T47D (cell line): ENCODE measurements at regions not wholly inside any gene's neighbourhood (a gene's known extent, or its start where the extent isn't known, plus 50 kb on each side); places are given as distances from the start of the nearest gene placed in this dataset.

Source experiments
- DNase-seq, 2 experiments: peaks; one replicate each; pipeline versions ENCODE4 v3.0.0 to v3.0.0-alpha.2; 2011 to 2012; ENCODE audit warnings: low read depth in 1 of 2, low spot score in 1 of 2
- JUND ChIP-seq: IDR thresholded peaks from 2 replicates; pipeline ENCODE4 v1.6.1; 2012; ENCODE audit warnings: low read depth
- in situ Hi-C: cut with HindIII; loops from 2 replicates; pipeline ENCODE4 v1.10.0; 2016; ENCODE audit warnings: low sequenced_read_pairs, low pct_unique_long_range_greater_than_20kb

DNA sequence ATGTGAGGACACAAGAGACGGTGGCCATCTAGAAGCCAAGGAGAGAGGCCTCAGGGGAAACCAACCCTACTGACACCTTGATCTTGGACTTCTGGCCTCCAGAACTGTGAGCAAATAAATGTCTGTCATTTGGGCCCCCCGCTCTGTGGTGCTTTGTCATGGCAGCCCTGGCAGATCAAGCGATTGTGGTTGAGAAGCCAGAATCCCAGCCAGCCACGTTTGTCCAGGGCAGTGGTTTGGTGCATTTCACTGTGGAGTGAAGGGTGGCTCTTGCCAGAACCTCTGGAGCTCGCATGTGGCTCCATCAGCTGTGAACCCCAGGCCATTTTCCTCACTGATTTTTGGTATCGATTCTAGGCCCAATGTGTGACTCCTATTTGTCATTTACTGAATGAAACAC, 404.9 kb downstream of the BCL11B start:
- TF ChIP-seq JUND, result no peak
- DNase-seq, result no peak
- in situ Hi-C loops, result no loop called here

DNA sequence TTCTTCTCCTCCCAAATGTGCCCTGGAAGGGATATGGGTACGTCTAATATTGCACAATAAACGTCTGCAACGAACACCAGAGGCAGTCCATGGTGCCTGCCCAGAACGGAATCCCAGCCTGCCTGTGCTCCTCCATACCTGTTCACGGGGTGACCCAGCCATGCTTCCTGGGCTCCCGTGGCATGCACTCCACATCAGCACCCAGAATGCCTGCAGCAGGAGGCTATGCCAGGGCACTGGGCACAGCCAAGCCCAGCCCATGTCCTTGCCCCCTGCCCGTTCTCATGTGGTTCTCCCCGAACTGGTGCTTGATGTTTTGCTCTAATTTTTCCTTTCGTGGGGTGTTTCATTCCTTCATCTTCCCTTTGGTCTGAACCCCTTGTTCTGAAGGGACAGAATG, 404.3 kb downstream of the BCL11B start:
- TF ChIP-seq JUND, result no peak
- DNase-seq, result no peak
- in situ Hi-C loops, result no loop called here

DNA sequence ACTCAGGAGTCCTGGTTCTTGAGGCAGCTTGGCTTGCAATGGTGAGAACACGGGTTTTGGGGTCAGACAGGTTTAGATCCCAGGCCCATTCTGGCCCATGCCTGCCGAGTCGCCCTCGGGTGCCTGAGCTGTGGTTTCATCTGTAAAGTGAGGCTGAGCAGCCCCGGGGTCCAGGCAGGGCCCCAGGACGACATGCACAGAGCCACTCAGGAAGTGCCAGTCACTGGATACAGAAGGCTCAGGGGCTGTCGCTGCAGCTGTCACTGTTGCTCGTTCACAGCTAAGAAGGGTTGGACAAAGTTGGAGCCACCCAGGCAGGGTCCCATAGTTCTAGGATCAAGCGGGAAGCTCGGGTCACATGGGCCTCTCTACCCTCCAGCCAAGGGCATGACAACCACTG, 403.1 kb downstream of the BCL11B start:
- no peak for TF ChIP-seq JUND
- DNase-seq, result no peak
- in situ Hi-C loops, result no loop called here

DNA sequence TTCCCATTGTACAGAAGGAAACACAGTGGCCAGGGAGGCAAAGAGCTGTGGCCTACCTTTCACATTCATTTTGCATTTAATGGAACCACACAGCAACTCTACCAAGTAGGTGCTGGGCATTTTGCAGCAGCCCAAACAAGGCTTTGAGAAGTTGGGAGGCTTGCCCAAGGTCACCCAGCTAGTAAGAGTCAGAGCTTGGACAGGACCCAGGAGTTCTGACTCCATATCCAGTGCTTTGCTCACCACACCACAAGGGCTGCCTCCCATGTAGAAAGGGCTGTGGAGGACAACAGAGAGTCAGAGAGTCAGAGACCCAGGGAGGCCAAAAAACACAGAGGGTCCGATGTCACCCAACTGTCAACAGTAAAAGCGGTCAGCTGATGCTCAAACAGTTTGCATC, 400.2 kb downstream of the BCL11B start:
- DNase-seq, result no peak
- in situ Hi-C loops, result no loop called here
- TF ChIP-seq JUND, result no peak

DNA sequence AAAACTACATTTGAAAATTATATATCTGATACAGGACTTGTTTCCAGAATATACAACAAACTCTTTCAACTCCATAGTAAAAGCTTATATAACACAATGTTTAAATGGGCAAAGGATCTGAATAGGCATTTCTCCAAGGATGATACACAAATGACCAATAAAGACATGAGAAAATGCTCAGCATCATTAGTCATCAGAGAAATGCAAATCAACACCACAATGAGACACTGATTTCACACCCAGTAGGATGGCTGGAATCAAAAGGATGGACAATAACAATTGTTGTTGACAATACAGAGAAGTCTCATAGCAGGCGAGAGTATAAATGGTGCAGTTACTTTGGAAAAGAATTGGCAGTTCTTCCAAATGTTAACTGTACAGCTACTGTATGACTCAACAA, 394.9 kb downstream of the BCL11B start:
- DNase-seq, result no peak
- in situ Hi-C loops, result no loop called here
- no peak for TF ChIP-seq JUND

DNA sequence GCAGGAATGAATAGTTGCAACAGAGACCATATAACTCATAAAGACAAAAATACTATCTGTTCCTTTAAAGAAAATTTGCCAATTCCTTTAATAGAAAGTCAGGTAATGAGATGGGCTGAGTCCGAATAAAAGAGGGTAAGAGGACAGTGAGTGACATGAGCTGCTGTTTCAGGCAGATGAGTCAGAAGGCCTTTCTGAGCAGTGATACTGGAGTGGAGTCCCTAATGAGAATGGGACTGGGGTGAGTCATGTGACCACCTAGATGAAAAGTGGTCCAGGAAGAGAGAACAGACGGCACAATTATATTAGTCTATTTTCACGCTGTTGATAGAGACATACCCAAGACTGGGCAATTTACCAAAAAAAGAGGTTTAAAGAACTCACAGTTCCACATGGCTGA, 393.7 kb downstream of the BCL11B start:
- TF ChIP-seq JUND, result no peak

DNA sequence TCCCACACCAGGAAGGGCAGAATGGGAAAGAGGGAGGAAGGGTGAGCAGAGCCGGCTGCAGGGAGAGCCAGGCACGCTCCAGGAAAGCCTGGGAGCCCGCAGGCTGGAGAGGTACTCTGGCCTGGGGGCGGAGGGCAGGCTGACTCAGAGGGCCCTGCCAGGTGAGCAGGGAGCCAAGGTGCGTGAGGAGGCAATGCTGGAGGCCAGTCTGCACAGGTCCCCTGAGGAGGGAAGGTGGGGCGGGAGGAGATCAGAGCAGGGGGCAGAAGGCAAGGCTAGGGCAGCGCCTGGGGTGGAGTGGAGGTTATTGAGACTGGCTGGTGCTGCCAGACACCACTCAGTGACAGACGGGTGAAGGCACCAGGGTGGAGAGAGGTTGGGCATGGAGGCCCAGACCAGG, 385.0 kb downstream of the BCL11B start:
- TF ChIP-seq JUND, result no peak
- no peak for DNase-seq
- in situ Hi-C loops, result no loop called here

More for the DNA sequence above, 393.7 kb downstream of the BCL11B start:
- no peak for DNase-seq
- in situ Hi-C loops, result no loop called here

DNA sequence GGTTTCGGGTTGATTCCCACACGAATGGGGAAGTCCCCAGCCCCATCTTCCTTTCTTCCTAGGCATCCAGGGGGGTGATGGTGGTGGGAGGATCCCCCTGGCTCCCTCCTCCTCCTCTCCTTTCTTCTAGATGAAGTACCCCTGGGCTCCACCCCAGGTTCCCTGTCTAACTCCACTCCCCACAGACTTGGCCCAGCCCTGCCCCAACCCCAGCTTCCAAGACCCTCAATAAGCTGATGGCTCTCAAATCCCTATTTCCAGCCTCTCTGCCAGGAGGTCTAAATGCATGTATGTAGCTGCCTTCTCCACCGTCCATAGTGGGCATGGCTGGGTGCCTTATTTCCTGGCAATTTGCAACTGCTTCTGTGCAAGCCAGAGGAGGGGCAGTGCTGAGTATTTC, 383.7 kb downstream of the BCL11B start:
- TF ChIP-seq JUND, result no peak
- no peak for DNase-seq
- in situ Hi-C loops, result no loop called here

DNA sequence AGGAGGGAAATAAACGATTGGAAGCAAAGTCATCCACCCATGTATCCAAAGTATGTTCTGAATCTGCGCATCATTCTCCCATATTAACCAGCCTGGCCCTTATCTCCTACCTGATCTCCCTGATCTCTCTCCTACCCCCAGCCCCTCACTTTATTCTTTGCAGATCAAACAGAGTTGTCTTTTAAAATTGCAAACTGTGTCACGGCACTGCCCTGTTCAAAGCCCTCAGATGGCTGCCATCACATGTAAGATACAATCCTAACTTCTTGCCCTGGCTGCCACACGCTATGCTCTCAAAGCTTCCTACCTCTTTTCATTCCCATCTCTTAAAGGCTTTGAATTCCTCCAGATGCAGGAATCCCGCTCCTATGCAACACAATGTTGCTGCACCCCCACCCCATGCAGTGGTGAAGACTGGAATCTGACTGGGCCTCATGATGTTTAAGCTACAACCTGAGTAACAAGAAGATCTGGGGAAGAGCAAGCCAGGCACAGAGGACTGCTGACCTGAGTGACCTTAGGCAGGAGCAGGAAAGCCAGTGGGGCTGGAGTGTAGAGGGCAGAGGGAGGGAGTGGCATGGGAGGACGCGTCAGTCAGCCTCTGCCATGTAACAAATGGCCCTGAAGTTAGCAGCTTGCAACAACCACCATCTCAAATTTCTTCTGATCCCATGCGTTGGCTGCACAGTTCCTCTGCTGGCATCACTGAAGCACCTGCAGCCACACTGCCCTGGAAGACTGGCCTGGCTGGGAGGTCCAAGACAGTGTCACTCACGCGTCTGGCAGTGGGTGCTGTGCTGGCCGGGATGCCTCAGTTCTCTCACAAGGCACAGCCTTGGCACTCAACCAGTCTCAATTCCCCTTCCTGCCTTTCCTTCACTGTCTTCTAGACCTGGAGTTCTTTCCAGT, 382.8 kb downstream of the BCL11B start:
- DNase-seq, result no peak
- no peak for TF ChIP-seq JUND
- in situ Hi-C loops, result no loop called here

DNA sequence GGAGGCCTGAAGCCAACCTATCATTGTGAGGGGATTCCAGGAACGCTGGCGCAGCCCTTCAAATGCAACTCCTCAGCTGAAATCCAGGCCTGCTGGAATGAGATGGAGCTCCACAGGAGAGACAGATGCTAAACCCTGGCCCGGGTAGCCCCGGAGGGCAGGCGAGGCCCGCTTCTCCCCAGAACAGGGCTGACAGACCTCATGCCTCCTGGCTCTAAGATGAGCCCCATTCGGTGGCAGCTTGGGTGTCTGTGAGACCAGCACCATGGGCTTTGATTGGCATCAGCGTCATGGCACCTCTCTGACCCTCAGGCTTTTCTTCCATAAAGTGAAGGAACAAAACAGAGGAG, 382.2 kb downstream of the BCL11B start:
- DNase-seq, result no peak
- in situ Hi-C loops, result no loop called here
- TF ChIP-seq JUND, result no peak

DNA sequence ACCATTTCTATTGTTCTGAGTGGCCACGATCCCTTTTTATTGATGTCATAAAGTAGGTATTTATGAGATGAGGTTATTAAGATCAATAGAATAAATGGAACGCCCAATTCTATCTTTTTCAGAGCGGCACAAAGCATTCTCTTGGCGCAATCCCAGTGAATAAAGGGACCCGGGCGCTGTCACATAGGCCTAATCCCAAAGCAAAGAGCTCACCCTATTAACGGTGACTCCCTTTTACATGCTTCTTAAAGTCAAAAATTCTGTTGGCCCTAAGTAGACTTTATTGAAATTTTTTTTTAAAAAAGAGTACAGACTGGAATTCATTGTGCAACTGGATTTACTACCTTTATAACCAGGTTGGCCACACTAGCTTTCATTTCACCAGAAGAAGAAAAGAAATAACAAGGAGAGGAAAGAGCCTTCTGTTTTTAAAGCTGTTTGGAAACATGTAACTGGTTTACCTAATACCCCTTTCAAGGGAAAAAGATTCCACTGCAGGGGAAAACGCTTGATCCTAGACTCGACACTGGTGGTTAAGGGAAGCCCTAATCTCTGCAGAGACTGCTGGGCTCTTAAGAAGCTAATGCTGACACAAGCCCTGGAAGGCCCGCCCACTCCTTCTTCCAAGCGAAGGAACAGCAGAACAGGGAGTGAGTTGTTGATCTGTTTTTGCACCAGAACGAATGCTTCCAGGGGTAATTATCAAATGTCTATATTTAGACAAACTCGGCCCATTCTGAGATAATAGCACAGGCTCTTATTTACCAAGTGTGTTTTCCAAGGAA, 381.2 kb downstream of the BCL11B start:
- in situ Hi-C loops, result no loop called here
- DNase-seq, result peak in 1 of 2 experiments; percentile 46
- no peak for TF ChIP-seq JUND

DNA sequence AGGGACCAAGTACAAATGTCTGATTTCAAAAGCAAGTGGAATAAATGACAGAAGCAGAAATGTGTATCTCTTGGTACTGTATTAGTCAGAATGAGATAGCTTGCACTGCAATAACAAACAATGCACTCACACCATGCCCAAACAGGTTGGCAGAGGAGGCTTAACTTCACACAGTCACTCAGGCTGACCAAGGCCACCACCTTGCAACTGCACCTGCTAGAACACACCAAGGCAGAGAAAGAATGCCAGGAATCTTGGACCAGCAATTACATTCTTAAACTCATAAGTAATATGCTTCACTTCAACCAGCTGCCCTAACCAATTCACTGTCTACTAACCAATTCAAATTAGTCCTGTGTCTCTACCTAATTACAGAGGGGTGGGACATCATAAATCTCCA, 378.3 kb downstream of the BCL11B start:
- TF ChIP-seq JUND, result no peak
- in situ Hi-C loops, result no loop called here
- peak in 1 of 2 experiments; percentile 86 for DNase-seq

DNA sequence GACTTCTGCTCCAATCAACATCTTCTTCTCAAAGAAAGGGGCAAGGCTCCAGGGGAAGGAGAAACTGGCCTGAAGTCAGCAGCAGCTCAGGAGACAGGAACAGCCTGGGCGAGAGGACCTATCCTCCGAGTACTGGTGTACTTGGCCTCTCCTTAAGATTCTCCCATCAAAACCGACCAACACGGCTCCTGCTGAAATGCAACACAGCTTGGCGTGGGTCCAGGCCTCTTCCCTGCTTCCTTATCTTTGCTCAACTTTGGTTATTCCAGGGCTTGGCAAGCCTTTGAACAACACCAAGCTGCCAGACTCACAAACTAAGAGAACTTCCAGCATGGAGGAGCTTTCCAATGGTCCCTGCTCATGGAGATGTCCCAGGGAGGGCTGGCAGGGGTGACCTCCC, 377.4 kb downstream of the BCL11B start:
- no peak for DNase-seq
- in situ Hi-C loops, result no loop called here
- TF ChIP-seq JUND, result no peak

DNA sequence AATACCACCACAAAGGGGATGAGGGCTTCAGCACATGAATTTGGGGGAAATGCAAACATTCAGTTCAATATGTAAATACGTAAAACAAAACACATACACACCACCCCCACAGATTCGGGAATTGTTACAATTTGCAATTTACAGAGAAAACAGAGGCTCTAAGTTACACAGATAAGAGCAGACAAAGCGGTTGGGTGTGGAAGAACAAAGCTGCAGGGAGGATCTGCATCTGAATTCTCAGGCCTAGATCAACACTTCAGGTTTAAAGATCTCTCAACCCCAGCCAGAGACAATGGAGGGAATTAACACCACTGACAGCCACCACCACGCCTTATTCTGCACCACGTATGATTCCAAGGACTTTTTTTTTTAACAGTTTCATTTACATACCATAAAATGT, 375.5 kb downstream of the BCL11B start:
- DNase-seq, result no peak
- in situ Hi-C loops, result no loop called here
- no peak for TF ChIP-seq JUND
